ENCODE measurements at regions not wholly inside any gene's neighbourhood (a gene's known extent, or its start where the extent isn't known, plus 50 kb on each side); places are given as distances from the start of the nearest gene placed in this dataset.
"Not testable (repeated sequence)": the region's sequence is repeated elsewhere in the genome, so short reads cannot be mapped to it uniquely, and the experiment has no call there.

- DNase-seq, result no peak
These were observed 932.5 kb upstream of the WWC1 start for GRCh38 chr5:167358868-167359492.

DNA sequence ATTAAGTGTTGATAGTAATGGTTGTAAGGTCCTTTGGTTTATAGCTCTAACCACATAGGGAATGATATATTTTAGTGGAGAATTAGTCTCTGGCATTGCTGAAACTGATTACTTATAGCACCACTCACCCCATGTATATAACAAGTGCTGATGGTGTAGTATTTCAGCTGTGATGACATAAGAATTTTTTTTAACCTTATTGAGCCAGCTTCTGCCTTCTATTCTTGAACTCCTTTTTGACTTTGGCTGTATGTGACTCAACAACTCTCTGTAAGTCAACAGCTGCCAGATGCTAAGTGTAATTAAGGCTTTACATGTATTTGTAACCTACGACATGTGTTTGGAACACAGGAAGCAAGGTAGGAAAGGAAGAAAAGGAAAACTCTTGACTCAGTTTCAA, 929.6 kb upstream of the WWC1 start:
- no peak for DNase-seq

- no peak for DNase-seq
These were observed 928.4 kb upstream of the WWC1 start for GRCh38 chr5:167363065-167363464.

- no peak for DNase-seq
These were observed 916.3 kb upstream of the WWC1 start for GRCh38 chr5:167375125-167375524.

DNA sequence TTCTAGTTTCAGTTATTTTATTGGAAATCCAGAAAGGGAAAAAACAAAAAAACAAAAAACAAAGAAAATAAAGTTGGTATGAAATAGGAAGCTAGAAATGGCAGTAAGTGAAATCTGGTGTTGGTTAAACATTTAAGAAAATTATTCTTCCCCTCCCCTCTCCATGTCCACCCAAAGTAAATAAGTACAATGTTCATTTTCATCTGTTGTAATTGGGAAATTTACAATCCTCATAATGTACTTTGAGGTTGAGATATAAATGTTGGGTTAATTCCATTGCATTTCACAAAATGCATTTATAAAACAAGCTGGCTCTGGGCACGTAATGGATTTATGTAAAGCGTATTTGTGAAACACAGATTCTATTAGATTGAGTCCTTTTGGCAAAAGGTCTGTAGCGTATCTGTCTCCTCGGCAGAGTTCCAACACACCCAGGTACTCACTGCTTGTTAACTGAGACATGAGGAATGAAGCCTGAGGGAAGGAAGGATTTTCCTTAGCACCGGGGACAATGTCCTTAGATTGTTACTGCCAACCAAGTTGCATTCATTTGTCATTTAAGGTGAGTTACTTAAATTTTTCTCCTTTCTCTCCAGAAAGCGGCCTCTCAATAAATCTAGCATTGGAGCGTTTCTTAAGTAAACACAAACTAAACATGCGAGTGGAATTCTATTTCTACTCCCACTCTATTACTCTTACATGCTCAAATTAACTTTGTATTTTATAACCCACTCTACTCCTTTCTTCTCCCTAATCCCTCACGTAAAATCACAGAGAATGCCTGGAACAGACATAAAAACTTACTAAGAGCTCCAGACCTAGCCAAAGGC, 912.3 kb upstream of the WWC1 start:
- DNase-seq, result no peak

- no peak for DNase-seq
These were observed 910.0 kb upstream of the WWC1 start for GRCh38 chr5:167381457-167381856.

GRCh38 chr5:167389537-167389936, 901.9 kb upstream of the WWC1 start:
- no peak for DNase-seq

- not testable (repeated sequence) for DNase-seq
These were observed 900.2 kb upstream of the WWC1 start for GRCh38 chr5:167391286-167391685.

GRCh38 chr5:167392240-167392639, 899.2 kb upstream of the WWC1 start:
- no peak for DNase-seq

DNA sequence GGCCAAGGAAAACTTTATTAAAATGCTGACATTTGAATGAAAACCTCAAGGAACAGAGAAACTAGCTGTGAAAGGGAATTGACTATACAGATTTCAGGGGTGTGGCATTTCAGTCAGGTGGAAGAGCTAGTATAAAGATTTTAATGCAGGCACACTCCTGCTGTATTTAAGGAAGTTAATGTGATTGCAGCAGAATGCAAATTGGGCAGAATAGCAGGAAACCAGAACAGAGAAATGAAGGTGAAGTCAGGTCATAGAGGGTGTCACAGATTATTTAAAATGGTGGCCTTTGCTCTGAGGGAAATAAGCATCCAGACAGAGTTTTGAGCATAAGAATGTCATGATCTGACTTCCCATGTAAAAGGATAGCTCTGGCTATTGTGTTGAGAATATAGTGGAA, 898.1 kb upstream of the WWC1 start:
- no peak for DNase-seq

DNA sequence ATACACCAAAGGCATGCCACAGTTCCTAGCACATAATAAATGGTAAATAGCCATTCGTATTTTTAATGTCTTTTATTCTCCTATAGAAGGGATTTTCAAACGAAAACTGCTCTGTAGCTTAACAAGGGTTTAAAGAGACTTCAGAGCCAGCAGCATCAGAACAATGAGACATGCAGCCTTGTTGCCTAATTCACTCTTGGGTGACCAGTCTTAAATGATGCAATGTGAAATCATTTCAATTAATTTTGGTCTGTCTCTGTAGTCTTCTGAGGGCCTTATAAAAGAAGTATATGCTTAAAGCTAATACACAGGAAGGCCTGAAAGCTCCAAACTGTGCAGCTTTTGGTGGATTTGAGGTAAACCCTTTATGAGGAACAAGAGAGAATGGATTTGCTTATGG, 888.8 kb upstream of the WWC1 start:
- no peak for DNase-seq

DNA sequence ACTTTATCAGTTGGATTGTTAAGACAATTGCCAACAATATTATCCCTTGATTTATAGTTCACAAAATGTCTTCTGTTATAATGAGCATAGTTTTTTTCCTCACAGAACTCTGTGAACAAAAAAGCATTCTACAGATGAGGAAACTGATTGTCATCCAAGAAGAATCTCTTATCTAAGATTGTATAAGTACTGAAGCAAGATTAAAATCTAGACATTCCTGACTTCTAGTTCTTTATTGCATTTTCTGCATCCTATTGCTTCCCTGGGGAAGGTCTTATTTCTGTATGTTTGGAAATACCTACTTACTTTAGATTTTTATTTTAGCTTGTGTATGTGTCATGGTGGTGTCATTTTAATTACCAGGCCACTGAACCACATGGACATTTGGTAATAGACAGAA, 884.9 kb upstream of the WWC1 start:
- no peak for DNase-seq

DNA sequence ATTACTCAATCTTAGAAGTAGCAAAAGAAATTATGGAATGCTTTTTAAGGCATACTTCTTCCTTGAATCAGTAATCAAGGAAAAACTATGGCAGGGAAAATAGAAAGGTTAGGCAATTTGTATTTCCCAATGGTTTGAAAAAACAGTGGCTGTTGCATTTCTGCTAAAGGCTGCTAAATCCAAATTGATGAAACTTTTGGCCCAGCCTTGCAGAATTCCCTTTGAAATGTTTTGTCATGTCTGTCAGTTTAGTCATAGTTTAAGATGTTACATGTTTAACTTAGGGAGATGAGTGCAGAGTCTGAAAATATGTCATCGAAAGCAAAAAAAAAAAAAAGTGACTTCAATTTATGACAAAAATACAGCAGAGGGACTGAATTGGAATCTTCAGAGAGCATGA, 878.9 kb upstream of the WWC1 start:
- DNase-seq, result no peak

- no peak for DNase-seq
These were observed 877.9 kb upstream of the WWC1 start for GRCh38 chr5:167413506-167413905.

DNA sequence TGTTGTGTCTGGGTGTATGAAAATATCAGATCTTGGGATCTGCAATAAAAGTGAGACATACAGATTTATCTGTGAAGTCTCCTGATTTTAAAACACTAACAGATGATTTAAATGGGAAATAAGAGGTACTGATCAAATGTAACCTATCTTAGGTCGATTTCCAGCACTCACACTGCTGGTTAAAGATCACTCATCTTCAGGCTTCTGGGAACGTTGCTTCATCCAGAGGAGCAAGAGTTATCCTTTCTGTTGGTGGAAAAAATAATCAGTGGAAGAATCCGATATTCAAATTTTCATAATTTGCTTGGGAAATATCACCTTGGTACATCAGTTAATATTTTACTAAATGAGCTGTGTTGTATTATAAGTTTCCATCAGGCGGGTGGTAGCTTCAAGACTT, 876.8 kb upstream of the WWC1 start:
- no peak for DNase-seq

- DNase-seq, result no peak
These were observed 875.4 kb upstream of the WWC1 start for GRCh38 chr5:167415779-167416746.

- DNase-seq, result no peak
These were observed 873.8 kb upstream of the WWC1 start for GRCh38 chr5:167417662-167418061.

DNA sequence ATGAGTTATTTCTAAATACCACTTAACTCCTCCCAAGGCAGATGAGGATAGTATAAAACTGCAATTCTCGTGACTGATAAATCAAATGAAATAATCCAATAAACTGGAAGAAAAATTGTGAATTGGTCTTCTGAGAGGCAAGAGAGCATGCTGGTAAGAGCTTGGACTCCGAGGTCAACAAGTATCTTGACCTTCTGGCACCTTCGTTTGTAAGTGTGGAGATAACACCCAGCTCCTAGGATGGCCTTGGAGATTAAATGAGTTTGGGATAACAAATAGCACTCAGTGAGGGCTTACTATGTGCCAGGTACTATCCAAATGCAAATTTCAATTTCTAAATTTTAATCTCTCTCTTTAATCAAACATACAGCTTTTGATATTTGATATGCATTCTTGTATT, 866.3 kb upstream of the WWC1 start:
- no peak for DNase-seq

- DNase-seq, result no peak
These were observed 864.9 kb upstream of the WWC1 start for GRCh38 chr5:167426501-167426900.

DNA sequence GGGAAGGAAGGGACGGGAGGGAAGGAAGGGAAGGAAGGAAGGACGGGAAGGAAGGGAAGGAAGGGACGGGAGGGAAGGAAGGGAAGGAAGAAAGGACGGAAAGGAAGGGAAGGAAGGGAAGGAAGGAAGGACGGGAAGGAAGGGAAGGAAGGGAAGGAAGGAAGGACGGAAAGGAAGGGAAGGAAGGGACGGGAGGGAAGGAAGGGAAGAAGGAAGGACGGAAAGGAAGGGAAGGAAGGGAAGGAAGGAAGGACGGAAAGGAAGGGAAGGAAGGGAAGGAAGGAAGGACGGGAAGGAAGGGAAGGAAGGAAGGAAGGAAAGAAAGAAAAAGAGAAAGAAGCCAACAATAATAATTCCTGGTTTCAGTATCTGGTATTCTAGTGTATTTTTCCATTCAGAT, 863.8 kb upstream of the WWC1 start:
- DNase-seq, result not testable (repeated sequence)

DNA sequence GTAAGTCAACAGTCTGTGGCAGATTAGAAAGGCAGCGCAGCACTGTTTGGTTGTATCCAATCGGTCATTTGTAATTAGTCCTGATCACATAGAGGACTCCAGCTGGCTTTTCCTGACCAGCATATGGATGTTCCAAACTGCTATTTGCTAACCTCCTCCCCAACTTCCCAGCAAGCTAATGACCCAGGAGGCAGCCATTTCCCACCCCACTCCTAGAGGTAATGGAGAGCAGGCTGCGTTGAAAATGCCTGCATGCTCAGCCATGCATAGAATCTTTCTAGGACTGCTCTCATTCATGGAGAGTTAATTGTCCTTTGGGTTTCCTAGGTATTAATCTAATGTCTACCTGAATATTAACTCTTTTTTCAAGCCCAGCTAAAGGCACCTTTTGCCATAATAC, 850.6 kb upstream of the WWC1 start:
- no peak for DNase-seq

GRCh38 chr5:167442922-167443321, 848.5 kb upstream of the WWC1 start:
- no peak for DNase-seq

All from SIG-M5 (cell line).